Thymus (tissue), 11 donors: ENCODE measurements at regions not wholly inside any gene's neighbourhood (a gene's known extent, or its start where the extent isn't known, plus 50 kb on each side); places are given as distances from the start of the nearest gene placed in this dataset.

Source experiments
- DNase-seq, 9 donors: peaks; one replicate each; pipeline ENCODE4 v3.0.0-alpha.2; 2013; ENCODE audit warnings: low spot score in 9 of 9, low read depth in 6 of 9, missing footprints in 1 of 9
- H3K27ac ChIP-seq, 2 donors: one replicate each; pipeline ENCODE4 v1.5.1; 2013; ENCODE audit warnings: control low read depth in 1 of 2, low read depth in 1 of 2, low read length in 1 of 2, mild to moderate bottlenecking in 1 of 2, moderate library complexity in 1 of 2
- H3K27me3 ChIP-seq, 2 donors: one replicate each; pipeline ENCODE4 v1.5.1; 2013; ENCODE audit warnings: low read length in 1 of 2; ENCODE audit not compliant: control insufficient read depth in 2 of 2, insufficient read depth in 1 of 2
- H3K36me3 ChIP-seq, 2 donors: one replicate each; pipeline ENCODE4 v1.5.1; 2013; ENCODE audit warnings: low read length in 1 of 2, mild to moderate bottlenecking in 1 of 2, moderate library complexity in 1 of 2; ENCODE audit not compliant: control insufficient read depth in 2 of 2, insufficient read depth in 2 of 2
- H3K4me1 ChIP-seq, 2 donors: one replicate each; pipeline ENCODE4 v1.5.1; 2013; ENCODE audit warnings: low read length in 2 of 2; ENCODE audit not compliant: control insufficient read depth in 2 of 2, insufficient read depth in 2 of 2
- H3K4me3 ChIP-seq, 2 donors: one replicate each; pipeline ENCODE4 v1.5.1; 2013; ENCODE audit warnings: low read length in 2 of 2, control low read depth in 1 of 2, mild to moderate bottlenecking in 1 of 2
- H3K9me3 ChIP-seq, 2 donors: one replicate each; pipeline ENCODE4 v1.5.1; 2013; ENCODE audit warnings: low read length in 1 of 2, mild to moderate bottlenecking in 1 of 2; ENCODE audit not compliant: control insufficient read depth in 2 of 2, insufficient read depth in 1 of 2
- WGBS: extraction: QIAGEN DNeasy Blood & Tissue Kit; methylation state at CpG from one replicate; pipeline ENCODE4 v1.1.7; 2013; 5-methylcytosine and 5-hydroxymethylcytosine counted together
- donor health status: healthy.

DNA sequence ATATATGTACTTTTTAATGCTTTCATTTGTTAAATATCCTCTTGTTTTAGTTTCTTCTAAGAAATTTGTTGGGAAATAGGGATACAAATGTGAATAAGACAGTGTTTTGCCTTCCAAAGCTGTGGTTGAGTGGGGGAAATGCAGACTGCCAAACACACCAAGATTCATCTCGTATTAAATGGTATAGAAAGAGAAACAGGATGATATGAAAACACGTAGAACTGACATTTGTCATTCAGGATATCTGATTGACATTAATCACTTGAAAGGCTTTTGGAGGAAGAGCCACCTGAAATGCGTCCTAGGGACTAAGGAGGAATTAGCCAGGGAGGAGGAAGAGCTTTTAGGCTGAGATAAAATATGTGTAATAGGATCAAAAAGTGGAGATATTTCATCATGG is 287.4 kb upstream of the SEMA3C start:
- Histone ChIP-seq H3K4me3 (no peak overlapping the region), H3K36me3 (no peaks in the 10 kb centered on the region), H3K9me3 (no peaks in the 10 kb centered on the region), H3K4me1 (no peaks in the 10 kb centered on the region), H3K27me3 (no peaks in the 10 kb centered on the region), H3K27ac (no peak overlapping the region)
- no peak for DNase-seq
- WGBS, result 93% methylated on average over 3 of the region's 3 CpGs

DNA sequence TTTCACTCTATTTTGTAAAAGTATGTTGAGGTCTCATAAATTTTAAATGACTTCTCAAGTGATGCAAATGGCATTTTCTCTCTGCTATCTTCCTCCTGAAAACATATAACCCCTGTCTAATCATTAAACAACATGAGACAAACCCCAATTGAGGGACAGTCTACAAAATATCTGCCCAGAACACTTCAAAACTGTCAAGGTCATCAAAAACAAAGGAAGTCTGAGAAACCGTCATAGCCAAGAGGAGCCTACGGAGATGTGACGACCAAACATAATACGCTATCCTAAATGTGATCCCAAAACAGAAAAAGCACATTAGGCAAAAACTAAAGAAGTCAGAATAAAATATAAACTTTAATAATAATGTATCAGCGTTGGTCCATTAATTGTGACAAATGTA is 282.3 kb upstream of the SEMA3C start:
- no peaks in the 10 kb centered on the region for H3K27me3 ChIP-seq
- DNase-seq, result no peak
- H3K4me1 ChIP-seq, result no peaks in the 10 kb centered on the region
- no peaks in the 10 kb centered on the region for H3K9me3 ChIP-seq
- WGBS, result 96% methylated on average over 5 of the region's 5 CpGs
- H3K4me3 ChIP-seq, result no peak overlapping the region
- no peaks in the 10 kb centered on the region for H3K36me3 ChIP-seq
- H3K27ac ChIP-seq, result no peak overlapping the region

- WGBS, result 95% methylated on average over 1 of the region's 1 CpG
- no peak for DNase-seq
- Histone ChIP-seq H3K27me3 (no peaks in the 10 kb centered on the region), H3K4me1 (no peaks in the 10 kb centered on the region), H3K4me3 (no peak overlapping the region), H3K9me3 (no peaks in the 10 kb centered on the region), H3K27ac (no peak overlapping the region), H3K36me3 (no peaks in the 10 kb centered on the region)
Observed at GRCh38 chr7:81198766-81199165, 279.9 kb upstream of the SEMA3C start.

- 95% methylated on average over 2 of the region's 2 CpGs for WGBS
- Histone ChIP-seq H3K4me1 (no peaks in the 10 kb centered on the region), H3K9me3 (no peaks in the 10 kb centered on the region), H3K4me3 (no peak overlapping the region), H3K36me3 (no peaks in the 10 kb centered on the region), H3K27ac (no peak overlapping the region), H3K27me3 (no peaks in the 10 kb centered on the region)
- no peak for DNase-seq
Observed at GRCh38 chr7:81197266-81197665, 278.4 kb upstream of the SEMA3C start.

DNA sequence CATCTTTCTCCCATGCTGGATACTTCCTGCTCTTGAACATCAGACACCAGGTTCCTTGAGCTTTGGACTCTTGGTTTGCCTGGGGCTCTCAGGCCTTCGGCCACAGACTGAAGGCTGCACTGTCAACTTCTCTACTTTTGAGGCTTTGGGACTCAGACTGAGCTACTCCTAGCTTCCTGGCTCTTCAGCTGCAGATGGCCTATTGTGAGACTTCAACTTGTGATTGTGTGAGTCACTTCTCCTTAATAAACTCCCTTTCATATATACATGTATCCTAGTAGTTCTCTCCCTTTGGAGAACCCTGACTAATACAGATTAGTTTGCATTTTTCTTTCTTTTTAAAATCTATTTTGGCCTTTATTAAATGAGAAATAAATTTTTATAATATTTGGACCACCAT is 276.2 kb upstream of the SEMA3C start:
- no peak overlapping the region for H3K27ac ChIP-seq
- H3K4me1 ChIP-seq, result no peaks in the 10 kb centered on the region
- 97% methylated on average over 1 of the region's 1 CpG for WGBS
- H3K4me3 ChIP-seq, result no peak overlapping the region
- DNase-seq, result no peak
- H3K36me3 ChIP-seq, result no peaks in the 10 kb centered on the region
- no peaks in the 10 kb centered on the region for H3K27me3 ChIP-seq
- no peaks in the 10 kb centered on the region for H3K9me3 ChIP-seq

- H3K36me3 ChIP-seq, result no peaks in the 10 kb centered on the region
Observed at GRCh38 chr7:81190997-81191768, 272.3 kb upstream of the SEMA3C start.

DNA sequence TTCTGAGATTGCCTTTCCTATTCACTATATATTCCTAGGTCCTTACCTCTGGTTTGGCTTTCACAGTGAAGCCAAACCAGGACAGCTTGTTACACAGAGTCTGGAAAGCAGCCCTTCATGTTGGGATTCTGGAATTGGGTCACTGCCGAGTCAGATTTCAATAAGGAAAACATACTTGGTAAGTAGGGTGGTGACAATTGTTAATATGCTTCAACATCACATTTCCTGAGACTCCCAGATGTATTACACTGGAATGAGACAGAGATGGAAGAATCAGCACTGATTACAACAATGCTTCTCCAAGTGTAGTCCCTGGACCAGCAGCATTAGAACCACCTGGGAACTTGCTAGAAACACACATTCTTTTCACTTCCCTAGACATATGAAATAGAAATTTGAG is 268.9 kb upstream of the SEMA3C start:
- no peak overlapping the region for H3K4me3 ChIP-seq
- 100% methylated on average over 1 of the region's 1 CpG for WGBS
- no peaks in the 10 kb centered on the region for H3K27me3 ChIP-seq
- no peak overlapping the region for H3K27ac ChIP-seq
- no peaks in the 10 kb centered on the region for H3K9me3 ChIP-seq
- no peak for DNase-seq
- H3K36me3 ChIP-seq, result no peaks in the 10 kb centered on the region
- no peaks in the 10 kb centered on the region for H3K4me1 ChIP-seq

More at GRCh38 chr7:81190997-81191768, 272.3 kb upstream of the SEMA3C start:
- WGBS, result 90% methylated on average over 3 of the region's 3 CpGs
- Histone ChIP-seq H3K27me3 (no peaks in the 10 kb centered on the region), H3K27ac (no peak overlapping the region), H3K4me3 (no peak overlapping the region), H3K9me3 (no peaks in the 10 kb centered on the region), H3K4me1 (no peaks in the 10 kb centered on the region)
- no peak for DNase-seq

GRCh38 chr7:81186691-81187090 is 267.8 kb upstream of the SEMA3C start:
- no peaks in the 10 kb centered on the region for H3K4me1 ChIP-seq
- DNase-seq, result no peak

GRCh38 chr7:81185072-81185471 is 266.2 kb upstream of the SEMA3C start:
- no peaks in the 10 kb centered on the region for H3K9me3 ChIP-seq
- H3K4me3 ChIP-seq, result no peak overlapping the region
- H3K4me1 ChIP-seq, result no peaks in the 10 kb centered on the region
- no peak overlapping the region for H3K27ac ChIP-seq
- H3K27me3 ChIP-seq, result no peaks in the 10 kb centered on the region
- DNase-seq, result no peak
- H3K36me3 ChIP-seq, result no peaks in the 10 kb centered on the region

More at GRCh38 chr7:81186691-81187090, 267.8 kb upstream of the SEMA3C start:
- Histone ChIP-seq H3K4me3 (no peak overlapping the region), H3K27me3 (no peaks in the 10 kb centered on the region), H3K27ac (no peak overlapping the region), H3K9me3 (no peaks in the 10 kb centered on the region), H3K36me3 (no peaks in the 10 kb centered on the region)
- WGBS, result 94% methylated on average over 2 of the region's 2 CpGs
